ENCODE measurements at regions not wholly inside any gene's neighbourhood (a gene's known extent, or its start where the extent isn't known, plus 50 kb on each side); places are given as distances from the start of the nearest gene placed in this dataset.

GRCh38 chr10:26642896-26643653 is 54.4 kb upstream of the PDSS1 start:
- H3K4me1 ChIP-seq (ENCODE audit: control insufficient read depth, insufficient read depth, low read length): no peaks in the 10 kb centered on the region
- H3K4me3 ChIP-seq (ENCODE audit: low read depth, low read length): no peak overlapping the region
- no peak overlapping the region for H3K9ac ChIP-seq (ENCODE audit: low read length)
- H3K36me3 ChIP-seq (ENCODE audit: control insufficient read depth, insufficient read depth, low read length): no peaks in the 10 kb centered on the region
- H3K27me3 ChIP-seq (ENCODE audit: control insufficient read depth, insufficient read depth, low read length): no peaks in the 10 kb centered on the region
- H3K27ac ChIP-seq (ENCODE audit: low read depth, low read length): no peak overlapping the region
- no peaks in the 10 kb centered on the region for H3K9me3 ChIP-seq (ENCODE audit: control insufficient read depth, insufficient read depth, low read depth, low read length)

GRCh38 chr10:26647602-26648244 is 49.8 kb upstream of the PDSS1 start:
- no peak overlapping the region for H3K9ac ChIP-seq (ENCODE audit: low read length)

More at GRCh38 chr10:26647602-26648244, 49.8 kb upstream of the PDSS1 start:
- H3K4me3 ChIP-seq (ENCODE audit: low read depth, low read length): no peak overlapping the region
- no peaks in the 10 kb centered on the region for H3K36me3 ChIP-seq (ENCODE audit: control insufficient read depth, insufficient read depth, low read length)
- H3K4me1 ChIP-seq (ENCODE audit: control insufficient read depth, insufficient read depth, low read length): no peaks in the 10 kb centered on the region
- no peak overlapping the region for H3K27ac ChIP-seq (ENCODE audit: low read depth, low read length)
- H3K27me3 ChIP-seq (ENCODE audit: control insufficient read depth, insufficient read depth, low read length): no peaks in the 10 kb centered on the region
- no peaks in the 10 kb centered on the region for H3K9me3 ChIP-seq (ENCODE audit: control insufficient read depth, insufficient read depth, low read depth, low read length)
